K562 (cell line): ENCODE measurements at regions not wholly inside any gene's neighbourhood (a gene's known extent, or its start where the extent isn't known, plus 50 kb on each side); places are given as distances from the start of the nearest gene placed in this dataset.

Experiments used
- ATAC-seq: fragments of 200-7000 bp; cut with Tn5 transposase; 3 replicates; pipeline ENCODE4 v1.9.1; 2020; ENCODE audit warnings: moderate library complexity
- BruUV-seq: library from RNA; stranded (reverse); fragments of 400-500 nt; replicated peaks from 2 replicates; lab custom pipeline; 2021; lab: Mats Ljungman, UMichigan
- CTCF ChIA-PET: fragments of 300-600 bp; formaldehyde crosslinking; extraction: SDS; loops from one replicate; lab custom pipeline; 2021; ENCODE audit warnings: low intra/inter-chr PET ratio; lab: Yijun Ruan, JAX
- POLR2A ChIA-PET: fragments of 300-600, 350-650 bp; sonication (Branson Sonifier 250); formaldehyde crosslinking; extraction: SDS; loops from one replicate; lab custom pipeline; 2021; ENCODE audit warnings: antibody characterized with exemption, inconsistent platforms; lab: Yijun Ruan, JAX
- DNase-seq, 4 experiments: peaks; one replicate each; pipeline versions ENCODE4 v3.0.0 to v3.0.0-alpha.2; 2011 to 2018; ENCODE audit warnings: low spot score in 3 of 4, mixed read lengths in 3 of 4; ENCODE audit errors: extremely low read depth in 1 of 4
- FAIRE-seq: peaks from 2 replicates; lab custom pipeline; 2011; peaks lifted over from hg19 to GRCh38; lab: Jason Lieb, UNC
- H2AFZ ChIP-seq: 2 replicates; pipeline ENCODE4 v1.6.0; 2011; ENCODE audit warnings: low read depth, low read length, control low read depth, inconsistent platforms
- H3K27ac ChIP-seq: fragments of 200-600 bp; 3 replicates; pipeline ENCODE4 v1.8.0; 2011; ENCODE audit warnings: low read depth, mild to moderate bottlenecking, control low read depth, inconsistent platforms, low read length, moderate library complexity, mixed read lengths; ENCODE audit errors: extremely low read depth
- H3K27me3 ChIP-seq, 2 experiments: fragments of 300-600 bp in 1 of 2; 2 replicates in 1 of 2; 3 replicates in 1 of 2; pipeline versions ENCODE4 v1.6.0 to v1.8.0; 2011; ENCODE audit warnings: inconsistent platforms in 2 of 2, low read length in 2 of 2, mild to moderate bottlenecking in 1 of 2, mixed read lengths in 1 of 2, moderate library complexity in 1 of 2; ENCODE audit not compliant: control insufficient read depth in 2 of 2, insufficient read depth in 2 of 2
- H3K36me3 ChIP-seq: fragments of 300-600 bp; 3 replicates; pipeline ENCODE4 v1.8.0; 2011; ENCODE audit warnings: mild to moderate bottlenecking, low read length, inconsistent platforms; ENCODE audit not compliant: control insufficient read depth, insufficient read depth
- H3K4me1 ChIP-seq, 2 experiments: fragments of 200-600 bp in 1 of 2; replicated peaks in 1 of 2; 2 replicates in 1 of 2; 3 replicates in 1 of 2; pipeline versions ENCODE4 v1.5.1 to v1.8.0; 2011; ENCODE audit warnings: inconsistent platforms in 2 of 2, low read length in 2 of 2, mild to moderate bottlenecking in 1 of 2, mixed read lengths in 1 of 2, moderate library complexity in 1 of 2; ENCODE audit not compliant: control insufficient read depth in 2 of 2, insufficient read depth in 2 of 2
- H3K4me2 ChIP-seq: 2 replicates; pipeline ENCODE4 v1.6.1; 2011; ENCODE audit warnings: low read length, control low read depth, inconsistent platforms, mixed read lengths; ENCODE audit not compliant: insufficient read depth
- H3K4me3 ChIP-seq: fragments of 200-600 bp; sonication (generic), shearing (Covaris generic); 2 replicates; pipeline ENCODE4 v1.5.1; 2016; ENCODE audit warnings: control low read depth, inconsistent platforms
- H3K79me2 ChIP-seq: fragments of 200-600 bp; 3 replicates; pipeline ENCODE4 v1.8.0; 2011; ENCODE audit warnings: low read length, inconsistent platforms; ENCODE audit not compliant: control insufficient read depth, insufficient read depth
- H3K9ac ChIP-seq, 2 experiments: 2 replicates each; pipeline versions ENCODE4 v1.6.0 to v1.6.1; 2011; ENCODE audit warnings: low read depth in 2 of 2, low read length in 2 of 2, control low read depth in 1 of 2, inconsistent platforms in 1 of 2, mild to moderate bottlenecking in 1 of 2, mixed read lengths in 1 of 2; ENCODE audit not compliant: insufficient read depth in 1 of 2
- H3K9me1 ChIP-seq: one replicate; pipeline ENCODE4 v1.6.0; 2011; ENCODE audit warnings: inconsistent platforms, mild to moderate bottlenecking, low read length, moderate library complexity; ENCODE audit not compliant: control insufficient read depth, insufficient read depth
- H3K9me3 ChIP-seq: replicated peaks from 2 replicates; pipeline ENCODE4 v1.5.1; 2011; ENCODE audit warnings: low read depth, low read length, inconsistent platforms; ENCODE audit not compliant: control insufficient read depth, insufficient read depth
- H4K20me1 ChIP-seq: replicated peaks from 2 replicates; pipeline ENCODE4 v1.6.1; 2011; ENCODE audit warnings: low read length, inconsistent platforms, mixed read lengths; ENCODE audit not compliant: control insufficient read depth, insufficient read depth
- DIDO1 ChIP-seq: fragments of 450-650 bp; IDR thresholded peaks from 2 replicates; pipeline ENCODE4 v1.6.1; 2016; ENCODE audit warnings: low read depth, missing biosample characterization, missing genetic modification characterization
- HOXB6 ChIP-seq: fragments of 250-450 bp; sonication (Bioruptor Pico); IDR thresholded peaks from 2 replicates; pipeline ENCODE4 v1.5.1; 2022; ENCODE audit warnings: mild to moderate bottlenecking, borderline replicate concordance
- NEUROD1 ChIP-seq: fragments of 150-350 bp; IDR thresholded peaks from 2 replicates; pipeline ENCODE4 v1.6.1; 2014; ENCODE audit warnings: borderline replicate concordance, low read length, low read depth; ENCODE audit not compliant: partially characterized antibody
- NUFIP1 ChIP-seq: fragments of 450-650 bp; IDR thresholded peaks from 2 replicates; pipeline ENCODE4 v1.6.1; 2018; ENCODE audit not compliant: partially characterized antibody
- PKNOX1 ChIP-seq: fragments of 450-650 bp; IDR thresholded peaks from 2 replicates; pipeline ENCODE4 v1.6.1; 2016
- RFX5 ChIP-seq: IDR thresholded peaks from 2 replicates; pipeline ENCODE4 v1.6.1; 2011; ENCODE audit warnings: low read depth, mild to moderate bottlenecking, improper control_type of control experiment, low read length
- SMAD4 ChIP-seq: fragments of 250-450 bp; sonication (Bioruptor Pico); conservative IDR thresholded peaks from 2 replicates; pipeline ENCODE4 v1.8.0; 2021; ENCODE audit warnings: inconsistent platforms, mild to moderate bottlenecking, moderate library complexity
- TEAD2 ChIP-seq: fragments of 450-650 bp; IDR thresholded peaks from 2 replicates; pipeline ENCODE4 v1.6.1; 2016; ENCODE audit warnings: missing genetic modification characterization, control low read depth, missing compliant biosample characterization
- in situ Hi-C: fragments of 300-500 bp; cut with MboI; formaldehyde crosslinking; loops from 4 replicates; pipeline ENCODE4 v1.15.0; 2018; ENCODE audit warnings: inconsistent platforms, mixed read lengths
- intact Hi-C: fragments of 100-400 bp; cut with micrococcal nuclease; formaldehyde crosslinking; loops from 2 replicates; pipeline ENCODE4 v1.14.2; 2022
- TF ChIP-seq, protein P1 (sequence below): fragments of 450-650 bp; formaldehyde crosslinking; IDR thresholded peaks from 2 replicates; pipeline ENCODE4 v1.4.0; 2020; ENCODE audit warnings: mild to moderate bottlenecking, moderate library complexity

DNA sequence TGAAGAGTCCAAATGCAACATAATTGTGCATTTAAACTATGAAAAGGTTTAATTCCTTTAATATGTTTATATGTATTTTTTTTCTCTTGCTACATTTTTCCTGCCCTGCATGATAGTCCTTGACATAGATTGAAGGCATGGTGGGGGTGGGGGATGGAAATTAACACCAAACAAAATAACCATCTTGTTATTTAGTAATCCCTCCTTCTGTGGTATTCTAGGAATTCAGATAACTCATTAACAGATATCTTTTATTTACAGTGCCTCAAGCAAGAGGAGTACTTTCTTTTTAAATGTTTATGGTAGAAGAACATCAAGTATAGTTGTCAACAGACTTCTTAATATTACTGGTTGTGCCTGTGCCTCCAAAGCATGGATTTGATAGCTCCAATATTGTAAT is 337.6 kb upstream of the SEMA3A start:
- no TSS peak for BruUV-seq
- TF ChIP-seq, protein P1, sequence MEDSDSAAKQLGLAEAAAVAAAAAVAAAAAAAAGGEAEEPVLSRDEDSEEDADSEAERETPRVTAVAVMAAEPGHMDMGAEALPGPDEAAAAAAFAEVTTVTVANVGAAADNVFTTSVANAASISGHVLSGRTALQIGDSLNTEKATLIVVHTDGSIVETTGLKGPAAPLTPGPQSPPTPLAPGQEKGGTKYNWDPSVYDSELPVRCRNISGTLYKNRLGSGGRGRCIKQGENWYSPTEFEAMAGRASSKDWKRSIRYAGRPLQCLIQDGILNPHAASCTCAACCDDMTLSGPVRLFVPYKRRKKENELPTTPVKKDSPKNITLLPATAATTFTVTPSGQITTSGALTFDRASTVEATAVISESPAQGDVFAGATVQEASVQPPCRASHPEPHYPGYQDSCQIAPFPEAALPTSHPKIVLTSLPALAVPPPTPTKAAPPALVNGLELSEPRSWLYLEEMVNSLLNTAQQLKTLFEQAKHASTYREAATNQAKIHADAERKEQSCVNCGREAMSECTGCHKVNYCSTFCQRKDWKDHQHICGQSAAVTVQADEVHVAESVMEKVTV (CRISPR knock-in tag) = no peak
- TF ChIP-seq TEAD2 (tag) (no peak), SMAD4 (CRISPR knock-in tag) (no peak), HOXB6 (no peak), NUFIP1 (no peak), RFX5 (no peak), DIDO1 (tag) (no peak), PKNOX1 (no peak), NEUROD1 (no peak)
- intact Hi-C loops (no loop called here), in situ Hi-C loops (no loop called here)
- no peaks in the 10 kb centered on the region for H3K4me1 ChIP-seq
- ChIA-PET POLR2A (interaction anchor here (0.7 kb wide), 1 partner anchor 474 kb away, joined by 3 read pairs; no protein-coding TSS in a partner anchor), CTCF (no interaction called here)
- no peaks in the 10 kb centered on the region for H4K20me1 ChIP-seq
- H3K27ac ChIP-seq = no peak overlapping the region
- ATAC-seq (no peak), FAIRE-seq (no peak), DNase-seq (no peak)
- H2AFZ ChIP-seq = no peak overlapping the region
- H3K9ac ChIP-seq = no peak overlapping the region
- H3K9me1 ChIP-seq = no peaks in the 10 kb centered on the region
- H3K4me3 ChIP-seq = no peak overlapping the region
- no peaks in the 10 kb centered on the region for H3K27me3 ChIP-seq
- H3K4me2 ChIP-seq = no peak overlapping the region
- H3K36me3 ChIP-seq = no peaks in the 10 kb centered on the region
- no peaks in the 10 kb centered on the region for H3K9me3 ChIP-seq
- H3K79me2 ChIP-seq = no peaks in the 10 kb centered on the region
